Naive thymus-derived CD4-positive, alpha-beta T cell (primary cell): ENCODE measurements at regions not wholly inside any gene's neighbourhood (a gene's known extent, or its start where the extent isn't known, plus 50 kb on each side); places are given as distances from the start of the nearest gene placed in this dataset.

Experiments used
- ATAC-seq: fragments of 150-1000 bp; cut with Tn5 transposase; 2 replicates; pipeline ENCODE4 v1.10.0; 2021; ENCODE audit warnings: mild to moderate bottlenecking, moderate library complexity
- CTCF ChIA-PET: fragments of 350-600 bp; sonication (Branson Sonifier 250); formaldehyde crosslinking; loops from one replicate; lab custom pipeline; 2021; ENCODE audit warnings: antibody characterized with exemption; lab: Charles Lee
- POLR2A ChIA-PET: fragments of 350-600 bp; sonication (Branson Sonifier 250); formaldehyde crosslinking; loops from one replicate; lab custom pipeline; 2021; ENCODE audit warnings: antibody characterized with exemption, inconsistent platforms; lab: Charles Lee
- DNase-seq, 9 donors: peaks; one replicate each; pipeline versions ENCODE4 v3.0.0 to v3.0.0-alpha.2; 2020 to 2022; ENCODE audit warnings: mixed read lengths in 1 of 9
- H3K27ac ChIP-seq: one replicate; pipeline ENCODE4 v1.7.0; 2013; ENCODE audit warnings: mild to moderate bottlenecking, low read depth, low read length, moderate library complexity
- H3K27me3 ChIP-seq, 2 donors: one replicate each; pipeline ENCODE4 v1.7.0; 2013; ENCODE audit warnings: low read length in 2 of 2, mild to moderate bottlenecking in 2 of 2, moderate library complexity in 2 of 2; ENCODE audit not compliant: control insufficient read depth in 2 of 2, insufficient read depth in 2 of 2
- H3K36me3 ChIP-seq, 3 experiments: 1 replicate in 2 of 3; 2 replicates in 1 of 3; pipeline ENCODE4 v1.7.0; 2013; ENCODE audit warnings: low read length in 3 of 3, mild to moderate bottlenecking in 3 of 3, moderate library complexity in 1 of 3; ENCODE audit not compliant: insufficient read depth in 3 of 3, control insufficient read depth in 2 of 3
- H3K4me1 ChIP-seq, 2 donors: one replicate each; pipeline ENCODE4 v1.7.0; 2013; ENCODE audit warnings: low read length in 2 of 2, mild to moderate bottlenecking in 2 of 2, moderate library complexity in 1 of 2; ENCODE audit not compliant: control insufficient read depth in 2 of 2, insufficient read depth in 2 of 2
- H3K4me3 ChIP-seq: 2 replicates; pipeline ENCODE4 v1.7.0; 2013; ENCODE audit warnings: mild to moderate bottlenecking, low read length
- H3K9me3 ChIP-seq, 3 experiments: 1 replicate in 2 of 3; 2 replicates in 1 of 3; pipeline ENCODE4 v1.7.0; 2013; ENCODE audit warnings: low read length in 3 of 3; ENCODE audit not compliant: control insufficient read depth in 2 of 3
- H3K27ac Mint-ChIP-seq, 9 donors: one replicate each; pipeline ENCODE4 v1.8.0; 2020 to 2022; ENCODE audit warnings: mixed read lengths in 9 of 9, mild to moderate bottlenecking in 8 of 9, moderate library complexity in 5 of 9, inconsistent platforms in 2 of 9
- H3K27me3 Mint-ChIP-seq, 5 donors: one replicate each; pipeline ENCODE4 v1.8.0; 2021 to 2022; ENCODE audit warnings: mixed read lengths in 5 of 5, mild to moderate bottlenecking in 1 of 5
- H3K36me3 Mint-ChIP-seq, 5 donors: one replicate each; pipeline ENCODE4 v1.8.0; 2020 to 2022; ENCODE audit warnings: mixed read lengths in 5 of 5, mild to moderate bottlenecking in 3 of 5, inconsistent platforms in 1 of 5
- H3K4me1 Mint-ChIP-seq, 7 donors: one replicate each; pipeline ENCODE4 v1.8.0; 2020 to 2022; ENCODE audit warnings: mixed read lengths in 7 of 7, mild to moderate bottlenecking in 3 of 7, inconsistent platforms in 1 of 7
- H3K4me3 Mint-ChIP-seq, 10 donors: one replicate each; pipeline ENCODE4 v1.8.0; 2020 to 2022; ENCODE audit warnings: mild to moderate bottlenecking in 10 of 10, mixed read lengths in 10 of 10, moderate library complexity in 6 of 10, inconsistent platforms in 2 of 10
- H3K9me3 Mint-ChIP-seq, 11 donors: one replicate each; pipeline ENCODE4 v1.8.0; 2020 to 2022; ENCODE audit warnings: mixed read lengths in 11 of 11, mild to moderate bottlenecking in 4 of 11, inconsistent platforms in 1 of 11, moderate library complexity in 1 of 11
- intact Hi-C, 2 donors: fragments of 100-400 bp; cut with micrococcal nuclease; formaldehyde crosslinking; loops; one replicate each; pipeline ENCODE4 v1.15.1; 2023

- DNase-seq (no peak), ATAC-seq (no peak)
- H3K9me3 ChIP-seq, result no peaks in the 10 kb centered on the region
- no peaks in the 10 kb centered on the region for H3K27me3 ChIP-seq
- no peaks in the 10 kb centered on the region for H3K36me3 Mint-ChIP-seq
- peak overlapping the region in 1 of 9 donors; percentile 91 for H3K27ac Mint-ChIP-seq
- ChIA-PET CTCF (no interaction called here), POLR2A (no interaction called here)
- no peaks in the 10 kb centered on the region for H3K27me3 Mint-ChIP-seq
- H3K4me3 ChIP-seq, result no peak overlapping the region
- no peaks in the 10 kb centered on the region for H3K36me3 ChIP-seq
- H3K4me3 Mint-ChIP-seq, result no peak overlapping the region
- H3K27ac ChIP-seq, result no peak overlapping the region
- H3K4me1 ChIP-seq, result no peaks in the 10 kb centered on the region
- intact Hi-C loops, result no loop called here
- no peaks in the 10 kb centered on the region for H3K9me3 Mint-ChIP-seq
- peaks cover 0 to 34% (median 0%) of the 10 kb centered on the region in 7 donors for H3K4me1 Mint-ChIP-seq
Observed at GRCh38 chr21:43354026-43354420, 72.9 kb downstream of the SIK1 start.

GRCh38 chr21:43353282-43354025 lies 73.5 kb downstream of the SIK1 start:
- Histone ChIP-seq H3K27me3 (no peaks in the 10 kb centered on the region), H3K4me3 (no peak overlapping the region), H3K4me1 (no peaks in the 10 kb centered on the region), H3K27ac (no peak overlapping the region), H3K9me3 (no peaks in the 10 kb centered on the region), H3K36me3 (no peaks in the 10 kb centered on the region)
- ATAC-seq (no peak), DNase-seq (no peak)
- H3K27ac Mint-ChIP-seq, result peak overlapping the region in 3 of 9 donors; percentile 17 to 91 (median 51)
- ChIA-PET POLR2A (no interaction called here), CTCF (no interaction called here)
- H3K36me3 Mint-ChIP-seq, result no peaks in the 10 kb centered on the region
- no peaks in the 10 kb centered on the region for H3K27me3 Mint-ChIP-seq
- H3K9me3 Mint-ChIP-seq, result no peaks in the 10 kb centered on the region
- peaks cover 0 to 31% (median 0%) of the 10 kb centered on the region in 7 donors for H3K4me1 Mint-ChIP-seq
- peak overlapping the region in 1 of 10 donors; percentile 23 for H3K4me3 Mint-ChIP-seq
- intact Hi-C loops, result no loop called here

GRCh38 chr21:43352568-43353281 lies 74.2 kb downstream of the SIK1 start:
- no peaks in the 10 kb centered on the region for H3K9me3 ChIP-seq
- ChIA-PET POLR2A (no interaction called here), CTCF (no interaction called here)
- H3K4me1 Mint-ChIP-seq, result peaks cover 0 to 26% (median 0%) of the 10 kb centered on the region in 7 donors
- H3K36me3 Mint-ChIP-seq, result no peaks in the 10 kb centered on the region
- intact Hi-C loops, result loop anchor here in 1 of 2 donors (1.0 kb wide), 1 partner anchor 9 kb away; no protein-coding TSS in a partner anchor
- ATAC-seq, result peak; percentile 65
- no peak overlapping the region for H3K27ac ChIP-seq
- H3K27me3 Mint-ChIP-seq, result no peaks in the 10 kb centered on the region
- peak in 2 of 9 donors; percentile 21 to 38 for DNase-seq
- H3K4me3 Mint-ChIP-seq, result peak overlapping the region in 1 of 10 donors; percentile 23
- H3K27me3 ChIP-seq, result no peaks in the 10 kb centered on the region
- H3K36me3 ChIP-seq, result no peaks in the 10 kb centered on the region
- H3K4me3 ChIP-seq, result no peak overlapping the region
- H3K9me3 Mint-ChIP-seq, result no peaks in the 10 kb centered on the region
- peak overlapping the region in 7 of 9 donors; percentile 17 to 91 (median 29) for H3K27ac Mint-ChIP-seq
- H3K4me1 ChIP-seq, result no peaks in the 10 kb centered on the region

- no peaks in the 10 kb centered on the region for H3K4me1 ChIP-seq
- POLR2A ChIA-PET, result no interaction called here
- no peaks in the 10 kb centered on the region for H3K9me3 ChIP-seq
Observed at GRCh38 chr21:43352154-43352537, 74.8 kb downstream of the SIK1 start.

DNA sequence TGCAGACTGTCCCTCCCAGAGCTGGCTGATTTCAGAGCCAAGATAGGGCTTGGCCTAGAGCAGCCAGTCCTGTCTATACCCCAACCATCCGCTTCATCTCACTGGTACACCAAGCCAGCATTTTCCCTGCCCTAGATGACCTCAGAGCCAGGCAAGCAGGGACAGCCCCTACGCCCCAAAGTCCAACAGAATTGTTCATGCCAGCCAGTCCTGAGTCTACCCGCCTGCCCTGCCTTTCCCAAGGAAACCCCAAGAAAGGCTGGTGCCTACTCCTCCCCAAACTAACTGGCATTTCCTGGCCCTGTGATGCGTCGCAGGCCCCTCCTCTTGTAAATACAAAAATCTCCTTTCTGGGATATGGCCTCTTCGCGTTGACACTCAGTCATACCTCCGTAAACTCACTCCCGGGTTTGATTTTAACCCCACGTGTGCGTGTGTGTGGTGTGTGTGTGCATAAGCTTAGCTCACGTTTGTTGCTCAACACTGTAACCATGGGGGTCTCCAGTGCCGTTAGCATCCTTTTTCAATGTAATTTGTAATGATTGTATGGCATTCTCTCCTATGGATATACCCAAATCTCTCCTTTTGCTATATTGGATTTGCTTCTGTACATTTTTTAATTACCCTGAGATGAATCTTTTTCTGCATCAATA lies 75.3 kb downstream of the SIK1 start:
- H3K27ac ChIP-seq, result no peak overlapping the region
- ChIA-PET POLR2A (no interaction called here), CTCF (no interaction called here)
- Mint-ChIP-seq H3K27ac (peak overlapping the region in 5 of 9 donors; percentile 7 to 91 (median 26)), H3K9me3 (no peaks in the 10 kb centered on the region), H3K27me3 (no peaks in the 10 kb centered on the region), H3K4me3 (no peak overlapping the region), H3K4me1 (peaks cover 0 to 26% (median 0%) of the 10 kb centered on the region in 7 donors), H3K36me3 (no peaks in the 10 kb centered on the region)
- intact Hi-C loops, result loop anchor here in 1 of 2 donors (1.0 kb wide), 1 partner anchor 10 kb away; no protein-coding TSS in a partner anchor
- H3K4me1 ChIP-seq, result no peaks in the 10 kb centered on the region
- ATAC-seq (no peak), DNase-seq (no peak)
- no peaks in the 10 kb centered on the region for H3K36me3 ChIP-seq
- no peaks in the 10 kb centered on the region for H3K27me3 ChIP-seq
- no peak overlapping the region for H3K4me3 ChIP-seq
- no peaks in the 10 kb centered on the region for H3K9me3 ChIP-seq

More at GRCh38 chr21:43352154-43352537, 74.8 kb downstream of the SIK1 start:
- Mint-ChIP-seq H3K4me3 (peak overlapping the region in 1 of 10 donors; percentile 14), H3K4me1 (peaks cover 0 to 26% (median 0%) of the 10 kb centered on the region in 7 donors), H3K27ac (peak overlapping the region in 2 of 9 donors; percentile 72 to 91), H3K27me3 (no peaks in the 10 kb centered on the region), H3K36me3 (no peaks in the 10 kb centered on the region), H3K9me3 (no peaks in the 10 kb centered on the region)
- Histone ChIP-seq H3K4me3 (no peak overlapping the region), H3K27me3 (no peaks in the 10 kb centered on the region), H3K27ac (no peak overlapping the region), H3K36me3 (no peaks in the 10 kb centered on the region)
- ATAC-seq (no peak), DNase-seq (no peak)
- intact Hi-C loops, result loop anchor here in 1 of 2 donors (1.0 kb wide), 1 partner anchor 9 kb away; no protein-coding TSS in a partner anchor
- CTCF ChIA-PET, result no interaction called here

DNA sequence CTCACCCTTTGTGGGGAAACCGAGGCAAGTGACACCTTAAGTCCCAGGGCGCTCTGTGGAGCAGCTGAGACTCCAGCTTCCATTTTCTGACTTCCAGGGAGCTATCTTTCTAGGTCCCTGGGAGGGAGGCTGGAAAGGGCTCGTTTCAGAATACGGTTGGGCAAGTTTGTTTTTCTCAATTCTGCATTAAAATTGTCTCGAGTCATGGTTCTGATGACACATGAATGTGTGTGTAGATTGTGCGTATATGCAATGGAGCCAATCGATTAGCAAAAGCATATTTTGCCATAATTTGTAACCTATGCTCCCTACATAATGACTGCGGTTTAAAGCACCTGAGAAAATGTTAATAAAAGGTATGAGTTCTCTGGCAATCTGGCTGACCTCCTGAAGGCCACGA lies 77.3 kb downstream of the SIK1 start:
- no peaks in the 10 kb centered on the region for H3K27me3 Mint-ChIP-seq
- H3K27me3 ChIP-seq, result no peaks in the 10 kb centered on the region
- H3K9me3 ChIP-seq, result no peaks in the 10 kb centered on the region
- peaks cover 0 to 22% (median 0%) of the 10 kb centered on the region in 7 donors for H3K4me1 Mint-ChIP-seq
- POLR2A ChIA-PET, result no interaction called here
- no peaks in the 10 kb centered on the region for H3K36me3 Mint-ChIP-seq
- no peak overlapping the region for H3K27ac Mint-ChIP-seq
- H3K36me3 ChIP-seq, result no peaks in the 10 kb centered on the region
- DNase-seq (no peak), ATAC-seq (no peak)
- H3K4me3 ChIP-seq, result no peak overlapping the region
- H3K9me3 Mint-ChIP-seq, result no peaks in the 10 kb centered on the region
- intact Hi-C loops, result no loop called here
- no peak overlapping the region for H3K27ac ChIP-seq
- no peak overlapping the region for H3K4me3 Mint-ChIP-seq
- CTCF ChIA-PET, result no interaction called here
- H3K4me1 ChIP-seq, result no peaks in the 10 kb centered on the region
